IMR-90 (cell line): ENCODE measurements at regions not wholly inside any gene's neighbourhood (a gene's known extent, or its start where the extent isn't known, plus 50 kb on each side); places are given as distances from the start of the nearest gene placed in this dataset.

Experiments
- BHLHE40 ChIP-seq: fragments of 150-350 bp; IDR thresholded peaks from 2 replicates; pipeline ENCODE4 v1.6.1; 2016; ENCODE audit warnings: mild to moderate bottlenecking, low read depth, low read length
- FOS ChIP-seq: fragments of 150-350 bp; IDR thresholded peaks from 2 replicates; pipeline ENCODE4 v1.6.1; 2016; ENCODE audit warnings: low read depth, low read length
- MAFK ChIP-seq: IDR thresholded peaks from 2 replicates; pipeline ENCODE4 v1.6.1; 2012; ENCODE audit warnings: low read depth, low read length, improper control_type of control experiment
- POLR2A ChIP-seq: IDR thresholded peaks from 2 replicates; pipeline ENCODE4 v1.6.1; 2012; ENCODE audit warnings: mild to moderate bottlenecking, low read depth, low read length
- TF ChIP-seq, protein P1 (sequence below): conservative IDR thresholded peaks from 2 replicates; pipeline ENCODE4 v1.5.1; 2012; ENCODE audit warnings: mild to moderate bottlenecking, low read depth, low read length, improper control_type of control experiment
- TF ChIP-seq, protein P2 (sequence below): fragments of 150-350 bp; IDR thresholded peaks from 2 replicates; pipeline ENCODE4 v1.6.1; 2016; ENCODE audit warnings: low read depth, mild to moderate bottlenecking, low read length, moderate library complexity, borderline replicate concordance

DNA sequence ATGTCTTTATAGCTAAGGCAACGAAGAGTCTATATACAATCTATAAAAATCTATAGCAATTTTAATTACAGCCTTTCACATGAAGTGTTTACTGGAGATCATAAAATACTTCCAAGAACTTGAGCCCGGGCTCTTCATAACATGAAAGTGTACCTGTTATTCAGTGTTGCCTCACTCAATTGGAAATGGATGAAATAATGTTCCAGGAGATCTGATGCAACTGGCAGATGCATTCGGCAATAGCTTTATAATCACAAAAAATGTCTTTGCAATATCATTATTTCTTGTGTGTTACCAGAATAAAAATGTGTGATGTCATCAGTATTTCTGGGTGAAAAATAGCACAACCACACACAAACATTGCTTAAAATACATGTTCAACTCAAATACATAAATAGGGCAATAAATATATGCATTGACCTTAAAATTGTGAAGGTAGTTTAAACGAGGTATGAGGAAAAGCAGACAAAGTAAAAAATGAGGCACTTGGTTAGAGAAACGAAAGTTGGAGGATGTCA is 1266.8 kb upstream of the PCDH7 start:
- no peak for TF ChIP-seq POLR2A
- TF ChIP-seq, protein P1, sequence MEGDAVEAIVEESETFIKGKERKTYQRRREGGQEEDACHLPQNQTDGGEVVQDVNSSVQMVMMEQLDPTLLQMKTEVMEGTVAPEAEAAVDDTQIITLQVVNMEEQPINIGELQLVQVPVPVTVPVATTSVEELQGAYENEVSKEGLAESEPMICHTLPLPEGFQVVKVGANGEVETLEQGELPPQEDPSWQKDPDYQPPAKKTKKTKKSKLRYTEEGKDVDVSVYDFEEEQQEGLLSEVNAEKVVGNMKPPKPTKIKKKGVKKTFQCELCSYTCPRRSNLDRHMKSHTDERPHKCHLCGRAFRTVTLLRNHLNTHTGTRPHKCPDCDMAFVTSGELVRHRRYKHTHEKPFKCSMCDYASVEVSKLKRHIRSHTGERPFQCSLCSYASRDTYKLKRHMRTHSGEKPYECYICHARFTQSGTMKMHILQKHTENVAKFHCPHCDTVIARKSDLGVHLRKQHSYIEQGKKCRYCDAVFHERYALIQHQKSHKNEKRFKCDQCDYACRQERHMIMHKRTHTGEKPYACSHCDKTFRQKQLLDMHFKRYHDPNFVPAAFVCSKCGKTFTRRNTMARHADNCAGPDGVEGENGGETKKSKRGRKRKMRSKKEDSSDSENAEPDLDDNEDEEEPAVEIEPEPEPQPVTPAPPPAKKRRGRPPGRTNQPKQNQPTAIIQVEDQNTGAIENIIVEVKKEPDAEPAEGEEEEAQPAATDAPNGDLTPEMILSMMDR = no peak
- no peak for TF ChIP-seq BHLHE40
- no peak for TF ChIP-seq FOS
- TF ChIP-seq, protein P2, sequence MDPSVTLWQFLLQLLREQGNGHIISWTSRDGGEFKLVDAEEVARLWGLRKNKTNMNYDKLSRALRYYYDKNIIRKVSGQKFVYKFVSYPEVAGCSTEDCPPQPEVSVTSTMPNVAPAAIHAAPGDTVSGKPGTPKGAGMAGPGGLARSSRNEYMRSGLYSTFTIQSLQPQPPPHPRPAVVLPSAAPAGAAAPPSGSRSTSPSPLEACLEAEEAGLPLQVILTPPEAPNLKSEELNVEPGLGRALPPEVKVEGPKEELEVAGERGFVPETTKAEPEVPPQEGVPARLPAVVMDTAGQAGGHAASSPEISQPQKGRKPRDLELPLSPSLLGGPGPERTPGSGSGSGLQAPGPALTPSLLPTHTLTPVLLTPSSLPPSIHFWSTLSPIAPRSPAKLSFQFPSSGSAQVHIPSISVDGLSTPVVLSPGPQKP = no peak
- TF ChIP-seq MAFK = peak; percentile 50
